Stimulated activated naive CD4-positive, alpha-beta T cell (primary cell): ENCODE measurements at regions not wholly inside any gene's neighbourhood (a gene's known extent, or its start where the extent isn't known, plus 50 kb on each side); places are given as distances from the start of the nearest gene placed in this dataset.
"Not testable (repeated sequence)": the region's sequence is repeated elsewhere in the genome, so short reads cannot be mapped to it uniquely, and the experiment has no call there.

Source experiments
- DNase-seq, 6 experiments: peaks; one replicate each; lab custom pipeline; 2025; lab: John Stamatoyannopoulos, UW

DNA sequence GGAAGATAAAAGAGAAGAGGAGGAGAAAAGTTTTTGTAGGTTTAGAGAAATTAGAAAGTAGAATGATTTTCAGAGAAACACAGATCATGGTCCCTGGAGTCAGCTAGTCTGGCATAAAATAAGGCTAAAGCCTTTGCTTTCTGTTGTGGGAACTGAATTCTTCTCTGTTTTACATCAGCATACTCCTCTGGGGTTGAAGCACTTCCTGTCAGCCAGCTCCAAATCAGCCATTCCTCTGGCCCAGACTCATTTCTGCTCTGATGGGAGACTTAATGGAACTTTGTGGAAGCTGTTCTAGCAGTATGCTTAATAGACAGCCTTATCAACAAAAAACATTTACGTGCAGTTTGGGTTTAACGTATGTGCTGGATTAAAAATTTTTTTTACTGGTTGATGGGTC is 143.2 kb downstream of the HMHB1 start:
- DNase-seq = no peak

DNA sequence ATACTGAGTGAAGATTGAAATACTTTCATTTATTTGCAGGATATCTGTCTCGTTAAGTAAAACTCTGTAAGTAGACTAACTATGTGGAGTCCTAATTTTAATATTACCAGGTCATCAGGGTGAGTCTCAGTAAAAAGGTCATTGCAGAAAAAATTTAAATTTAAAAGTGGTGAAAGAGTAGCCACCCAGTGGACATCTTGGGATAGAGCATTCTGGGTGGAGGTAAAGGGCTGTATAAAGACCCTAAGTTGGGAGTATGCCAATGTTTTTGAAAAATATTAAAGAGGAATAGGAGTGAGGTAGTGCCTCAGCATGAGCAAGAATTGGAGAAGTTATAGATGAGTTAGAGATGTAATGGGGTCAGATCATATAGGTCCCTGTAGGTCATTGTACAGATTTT is 145.5 kb downstream of the HMHB1 start:
- DNase-seq = no peak

DNA sequence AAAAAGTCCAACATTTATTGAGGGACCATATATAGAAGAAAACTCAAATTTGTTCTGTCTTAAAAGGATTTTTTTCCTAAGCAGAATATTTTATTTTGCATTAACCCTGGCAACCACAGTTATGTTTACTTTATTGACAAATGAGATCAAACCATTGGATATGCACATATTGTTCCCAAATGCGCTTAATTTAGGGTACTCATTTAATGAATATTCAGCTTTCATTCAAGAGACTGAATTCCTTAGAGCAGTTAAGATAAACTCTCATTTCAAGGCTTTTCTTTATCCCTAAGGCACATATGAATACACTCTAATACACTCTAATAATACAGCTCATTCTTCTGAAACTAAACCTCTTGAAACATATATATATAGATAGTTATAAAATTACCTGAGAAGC is 150.2 kb downstream of the HMHB1 start:
- no peak for DNase-seq

DNA sequence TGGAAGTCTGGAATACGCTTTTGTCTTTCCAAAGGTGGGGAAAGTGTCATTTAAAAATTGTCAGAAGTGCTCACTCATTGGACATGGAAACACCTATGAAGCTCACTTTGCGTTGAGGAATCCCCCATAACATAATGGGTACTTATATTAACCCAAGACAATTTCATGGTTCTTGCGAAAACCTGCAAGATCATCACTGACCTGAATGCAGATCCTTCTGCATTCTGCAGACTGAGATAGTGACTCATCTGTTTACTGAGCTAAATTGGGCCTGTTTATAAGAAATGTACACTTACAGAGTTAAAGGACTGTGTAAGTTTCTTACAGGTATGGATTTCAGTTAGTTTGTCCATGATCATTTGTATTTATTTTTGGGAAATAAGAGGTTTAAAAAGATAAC is 153.0 kb downstream of the HMHB1 start:
- DNase-seq = no peak

- no peak for DNase-seq
Measured at GRCh38 chr5:143966280-143966679, 154.3 kb downstream of the HMHB1 start.

DNA sequence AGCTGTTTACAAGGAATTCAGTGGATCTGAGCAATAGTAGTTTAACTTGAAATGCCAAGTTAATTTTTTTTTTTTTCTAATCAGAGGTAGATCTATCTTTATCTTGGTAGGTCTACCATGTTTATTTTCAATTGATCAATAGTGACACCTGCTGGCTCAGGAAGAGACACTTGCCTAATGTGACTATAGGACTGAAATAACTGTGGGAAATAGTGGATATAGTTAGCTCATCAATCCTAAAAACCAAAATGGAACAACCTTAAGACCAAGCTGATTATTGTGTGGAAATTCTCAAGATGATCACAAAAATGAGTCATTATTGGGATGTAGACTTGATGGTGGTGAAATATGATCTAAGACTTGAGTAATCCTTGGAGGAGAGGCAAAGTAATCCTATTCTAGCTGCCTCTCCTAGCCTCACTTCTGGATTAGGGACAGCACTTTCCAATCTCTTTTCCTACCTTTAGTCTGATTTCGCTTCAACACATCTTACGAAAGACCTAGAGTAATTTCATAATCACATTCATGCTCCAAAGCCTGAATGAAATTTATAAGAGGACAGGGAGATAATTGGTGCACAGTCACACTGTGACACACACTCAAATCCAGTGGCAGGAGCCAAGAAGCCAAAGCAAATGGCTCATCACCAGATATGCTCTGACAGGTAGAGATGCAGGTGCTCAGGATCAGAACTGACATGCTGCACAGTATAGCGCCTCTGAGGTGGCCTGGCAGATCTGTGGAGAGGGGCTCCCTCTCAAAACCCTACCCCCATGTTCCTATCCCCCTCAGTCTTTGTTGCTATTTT is 156.3 kb downstream of the HMHB1 start:
- DNase-seq = peak in 3 of 6 experiments; percentile 4 to 28 (median 17)

DNA sequence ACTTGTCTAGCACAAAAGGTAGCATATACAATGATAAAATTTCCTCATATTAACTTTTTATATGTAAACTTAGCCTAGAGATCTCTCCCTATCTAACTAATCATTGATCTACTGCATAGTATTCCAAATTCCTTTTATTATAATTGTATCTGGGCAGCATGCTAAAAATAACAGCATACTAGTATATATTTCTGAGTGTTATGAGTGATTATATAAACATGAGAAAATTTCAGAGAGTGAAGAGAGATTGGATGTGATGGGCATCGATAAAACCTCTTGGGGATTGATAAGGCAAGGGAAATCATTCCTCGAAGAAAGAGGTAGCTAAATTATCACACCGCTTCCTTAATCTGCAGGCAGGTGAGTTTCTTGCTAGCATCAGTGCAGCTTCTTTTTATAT is 158.2 kb downstream of the HMHB1 start:
- no peak for DNase-seq

GRCh38 chr5:143972068-143972467 is 160.1 kb downstream of the HMHB1 start:
- DNase-seq = no peak

DNA sequence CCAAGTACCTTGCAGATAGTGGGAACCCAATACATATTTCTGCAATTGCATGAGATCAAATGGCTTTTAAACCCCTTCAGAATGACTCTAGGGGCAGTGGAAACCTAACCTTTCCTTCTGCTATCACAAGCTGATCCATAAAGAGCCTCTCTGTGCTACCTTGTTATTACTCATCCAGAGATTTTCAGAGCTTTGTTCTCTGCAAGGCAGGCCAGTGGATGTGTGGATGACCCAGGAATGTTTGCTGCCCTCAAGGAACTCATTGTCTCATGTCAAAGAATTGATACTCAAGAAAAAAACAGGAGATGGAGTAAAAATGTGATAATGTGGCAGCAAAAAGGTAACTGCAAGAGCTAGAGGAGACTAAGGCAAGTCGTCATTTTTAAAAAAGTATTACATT is 164.1 kb downstream of the HMHB1 start:
- DNase-seq = no peak

DNA sequence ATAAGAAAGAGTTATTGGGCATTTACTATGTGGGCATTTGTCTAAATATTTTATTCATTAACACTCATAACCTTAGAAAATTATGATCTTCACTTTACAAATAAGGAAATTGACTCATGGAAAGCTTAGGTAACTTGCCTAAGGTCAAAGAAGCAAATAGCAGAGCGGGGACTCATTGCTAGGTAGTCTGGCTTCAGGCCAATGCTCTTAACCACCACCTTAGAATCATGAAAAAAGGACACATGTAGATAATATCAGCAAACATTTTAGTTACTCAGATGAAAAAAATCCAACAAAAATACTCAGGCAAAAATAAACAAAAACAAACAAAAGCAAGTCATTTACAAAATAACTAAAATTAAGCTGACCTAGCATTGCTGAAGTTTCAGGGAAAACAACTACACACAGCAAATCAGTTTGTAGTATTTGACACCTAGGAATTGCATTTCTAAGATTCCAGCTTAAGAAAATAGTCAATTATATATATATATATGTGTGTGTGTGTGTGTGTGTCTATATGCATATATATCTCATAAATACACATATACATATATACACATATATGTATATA is 166.0 kb downstream of the HMHB1 start:
- DNase-seq = no peak

- DNase-seq = no peak
Measured at GRCh38 chr5:143979044-143979690, 167.2 kb downstream of the HMHB1 start.

GRCh38 chr5:143980506-143980905 is 168.5 kb downstream of the HMHB1 start:
- DNase-seq = no peak

- DNase-seq = not testable (repeated sequence)
Measured at GRCh38 chr5:143982957-143983356, 171.0 kb downstream of the HMHB1 start.

DNA sequence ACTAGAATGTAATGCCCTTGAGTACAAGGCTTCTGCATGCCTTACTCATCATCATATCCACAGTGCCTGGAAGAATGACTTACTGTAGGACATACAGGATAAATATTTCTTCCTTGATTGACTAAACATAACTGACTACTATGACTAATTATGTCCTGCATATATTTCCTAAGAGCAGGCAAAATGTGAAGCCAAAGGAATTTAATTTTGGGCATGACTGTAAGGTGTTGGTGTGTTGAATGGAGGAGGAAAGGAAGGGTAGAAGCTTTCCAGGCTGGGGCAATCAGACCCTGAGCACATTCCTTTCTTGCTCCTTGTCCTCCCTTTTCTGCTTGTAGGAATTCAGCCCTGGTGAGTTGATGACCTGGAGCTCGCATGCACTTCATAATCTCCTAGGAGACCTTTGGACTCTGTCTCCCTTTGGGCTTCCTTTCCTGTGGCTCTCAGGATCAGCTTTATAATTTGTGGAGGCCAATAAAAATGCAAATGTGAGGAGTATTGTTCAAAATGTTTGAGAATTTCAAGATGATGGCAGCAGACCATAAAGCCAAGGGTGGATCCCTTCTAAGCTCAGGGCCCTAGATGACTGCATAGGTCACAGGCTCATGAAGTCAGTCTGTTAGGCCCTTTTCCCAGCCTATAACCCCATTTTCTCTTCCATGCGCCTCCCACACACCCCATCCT is 174.0 kb downstream of the HMHB1 start:
- no peak for DNase-seq

DNA sequence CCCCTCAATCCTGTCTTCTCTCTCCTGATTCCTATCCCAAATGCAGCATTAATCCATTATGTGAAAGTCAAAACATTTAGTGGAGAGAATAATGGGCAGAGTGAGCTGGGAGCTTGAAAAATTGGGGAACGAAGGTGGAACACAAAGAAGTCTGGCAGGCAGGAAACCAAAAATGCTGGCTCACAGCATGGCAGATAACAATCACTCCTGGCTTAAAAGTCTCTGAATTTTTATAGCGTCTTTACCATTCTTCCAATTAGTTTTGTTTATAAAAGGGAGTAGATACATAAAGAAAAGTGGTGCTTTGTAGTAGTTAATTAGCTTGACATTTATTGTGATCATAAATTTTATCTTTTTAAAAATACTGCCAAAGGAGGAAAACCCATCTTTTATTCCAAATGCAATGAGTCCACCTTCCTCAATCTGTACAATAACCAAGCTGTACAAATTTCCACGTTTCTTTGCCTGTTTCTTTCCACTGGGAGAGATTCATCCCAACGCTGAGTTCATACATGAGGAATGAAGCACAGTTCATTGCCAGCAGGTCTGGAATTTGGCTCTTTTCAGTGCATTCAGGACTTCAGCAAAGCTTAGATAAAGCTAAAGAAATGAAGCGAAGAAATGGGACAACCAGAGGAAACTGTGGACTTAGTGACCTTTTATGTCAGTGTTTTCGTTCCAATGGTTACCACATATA is 174.7 kb downstream of the HMHB1 start:
- DNase-seq = no peak

- no peak for DNase-seq
Measured at GRCh38 chr5:143987264-143987663, 175.3 kb downstream of the HMHB1 start.

DNA sequence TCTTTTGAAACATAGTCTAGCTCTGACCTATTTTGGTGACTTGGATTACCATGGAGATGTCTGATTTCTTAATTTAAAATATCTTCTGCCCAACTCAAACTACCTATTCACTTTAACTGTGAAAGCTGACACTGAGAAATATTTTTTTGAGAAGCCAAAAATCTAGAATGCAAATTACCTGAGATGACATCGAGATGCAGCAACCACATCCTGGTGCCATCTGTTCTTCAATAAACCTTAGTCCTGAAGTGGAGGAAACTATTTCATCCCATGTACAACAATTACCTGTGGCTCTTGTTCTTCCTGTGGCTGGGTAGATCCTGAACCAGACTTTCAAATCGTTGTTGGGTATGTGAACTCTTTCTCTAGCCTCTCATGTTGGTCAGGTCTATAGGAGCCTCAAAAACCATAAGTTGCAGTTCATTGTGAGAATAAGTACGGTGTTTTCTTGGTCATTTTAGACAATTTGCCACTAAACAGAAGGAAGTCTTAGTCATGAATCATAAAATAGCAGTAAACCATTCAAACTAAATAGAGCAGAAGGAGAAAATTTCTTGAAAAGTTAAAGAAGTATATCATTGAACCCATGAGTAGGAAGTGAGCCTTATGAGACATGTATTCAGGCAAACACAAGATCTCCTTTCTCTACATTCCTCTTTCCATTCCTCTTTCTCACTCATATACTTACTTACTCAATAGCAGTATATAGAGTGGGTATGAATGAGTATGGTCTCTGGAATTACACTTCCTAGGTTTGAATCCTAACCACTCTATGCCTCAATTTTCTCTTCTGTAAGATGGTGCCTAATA is 176.0 kb downstream of the HMHB1 start:
- no peak for DNase-seq

DNA sequence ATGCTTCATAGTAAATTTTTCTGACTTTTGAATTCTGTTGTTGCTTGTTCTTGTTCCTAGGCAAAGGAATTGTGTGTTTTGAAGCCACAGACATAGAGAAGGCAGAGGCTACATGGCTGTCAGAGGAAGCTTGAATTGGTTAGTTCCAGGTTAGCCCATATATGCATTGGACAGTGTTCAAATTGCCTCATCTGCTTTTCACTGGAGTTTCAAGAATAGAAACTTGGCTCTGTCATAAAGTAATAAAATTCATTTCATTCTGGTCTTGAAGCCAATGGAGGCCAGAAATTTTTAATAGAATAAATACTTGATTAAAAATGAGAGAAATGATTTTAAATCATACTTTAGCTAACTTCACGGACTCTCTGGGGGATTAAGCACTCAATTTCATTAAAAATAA is 178.0 kb downstream of the YIPF5 start:
- DNase-seq = no peak

- DNase-seq = no peak
Measured at GRCh38 chr5:144002876-144003275, 167.6 kb downstream of the YIPF5 start.

GRCh38 chr5:144003636-144004035 is 166.8 kb downstream of the YIPF5 start:
- no peak for DNase-seq

DNA sequence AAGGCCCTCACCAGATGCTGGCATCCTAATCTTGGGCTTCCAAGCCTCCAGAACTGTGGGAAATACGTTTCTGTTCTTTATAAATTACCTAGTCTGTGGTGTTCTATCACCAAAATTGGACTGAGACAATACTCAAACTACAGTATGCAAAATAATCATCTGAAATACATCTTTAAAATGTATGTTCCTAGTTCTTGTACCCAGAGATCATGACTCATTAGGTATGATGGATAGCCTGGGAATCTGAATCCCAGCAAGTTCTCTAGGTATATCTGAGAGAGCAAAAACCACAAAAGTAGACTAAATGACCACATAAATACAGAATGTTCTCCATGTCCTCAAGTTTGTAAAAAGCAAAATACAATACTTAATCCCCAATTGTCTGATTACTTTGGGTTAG is 166.3 kb downstream of the YIPF5 start:
- no peak for DNase-seq
